SK-N-SH treated with all-trans-retinoic acid at 6 μM for 48 hours (cell line): ENCODE measurements at regions not wholly inside any gene's neighbourhood (a gene's known extent, or its start where the extent isn't known, plus 50 kb on each side); places are given as distances from the start of the nearest gene placed in this dataset.

Experiments
- ATAC-seq: fragments of 200-7000 bp; cut with Tn5 transposase; 3 replicates; pipeline ENCODE4 v1.9.1; 2020; ENCODE audit warnings: mild to moderate bottlenecking, moderate library complexity
- ARNTL ChIP-seq: fragments of 450-650 bp; formaldehyde crosslinking; IDR thresholded peaks from 2 replicates; pipeline ENCODE4 v1.5.0; 2020; ENCODE audit warnings: low read depth, mild to moderate bottlenecking, moderate library complexity, borderline replicate concordance
- BACH2 ChIP-seq: fragments of 250-450 bp; sonication (Bioruptor Pico); IDR thresholded peaks from 2 replicates; pipeline ENCODE4 v1.9.0; 2021; ENCODE audit warnings: mild to moderate bottlenecking, borderline replicate concordance
- CSDC2 ChIP-seq: fragments of 250-450 bp; sonication (Bioruptor Pico); IDR thresholded peaks from 2 replicates; pipeline ENCODE4 v1.5.0; 2020; ENCODE audit warnings: mild to moderate bottlenecking, moderate library complexity
- CSRNP3 ChIP-seq: fragments of 250-450 bp; sonication (Bioruptor Pico); IDR thresholded peaks from 2 replicates; pipeline ENCODE4 v1.5.1; 2021; ENCODE audit warnings: mild to moderate bottlenecking, moderate library complexity
- ESRRG ChIP-seq: fragments of 250-450 bp; sonication (Bioruptor Pico); IDR thresholded peaks from 2 replicates; pipeline ENCODE4 v1.6.1; 2021; ENCODE audit warnings: mild to moderate bottlenecking
- GLIS3 ChIP-seq: fragments of 250-450 bp; sonication (Bioruptor Pico); IDR thresholded peaks from 2 replicates; pipeline ENCODE4 v1.5.0; 2020; ENCODE audit warnings: mild to moderate bottlenecking, moderate library complexity
- ISL1 ChIP-seq: fragments of 250-450 bp; sonication (Bioruptor Pico); IDR thresholded peaks from 2 replicates; pipeline ENCODE4 v2.1.2; 2022; ENCODE audit warnings: mild to moderate bottlenecking, moderate library complexity
- OSR1 ChIP-seq: fragments of 250-450 bp; sonication (Bioruptor Pico); IDR thresholded peaks from 2 replicates; pipeline ENCODE4 v1.8.0; 2022; ENCODE audit warnings: moderate library complexity, mild to moderate bottlenecking, inconsistent platforms
- PATZ1 ChIP-seq: fragments of 250-450 bp; sonication (Bioruptor Pico); IDR thresholded peaks from 2 replicates; pipeline ENCODE4 v1.8.0; 2020; ENCODE audit warnings: mild to moderate bottlenecking, moderate library complexity, borderline replicate concordance
- POU6F1 ChIP-seq: fragments of 250-450 bp; sonication (Bioruptor Pico); IDR thresholded peaks from 2 replicates; pipeline ENCODE4 v1.8.0; 2021; ENCODE audit warnings: low read depth, mild to moderate bottlenecking, moderate library complexity, borderline replicate concordance
- PPARA ChIP-seq: fragments of 250-450 bp; sonication (Bioruptor Pico); IDR thresholded peaks from 2 replicates; pipeline ENCODE4 v1.5.0; 2020; ENCODE audit warnings: mild to moderate bottlenecking, borderline replicate concordance
- RARB ChIP-seq: fragments of 250-450 bp; sonication (Bioruptor Pico); IDR thresholded peaks from 2 replicates; pipeline ENCODE4 v1.8.0; 2021; ENCODE audit warnings: mild to moderate bottlenecking, moderate library complexity
- SNAI2 ChIP-seq: fragments of 250-450 bp; sonication (Bioruptor Pico); IDR thresholded peaks from 2 replicates; pipeline ENCODE4 v1.5.0; 2020; ENCODE audit warnings: mild to moderate bottlenecking, moderate library complexity
- TCF4 ChIP-seq: fragments of 250-450 bp; sonication (Bioruptor Pico); IDR thresholded peaks from 2 replicates; pipeline ENCODE4 v1.8.0; 2021; ENCODE audit warnings: mild to moderate bottlenecking, moderate library complexity, borderline replicate concordance
- TOX ChIP-seq: fragments of 250-450 bp; sonication (Bioruptor Pico); IDR thresholded peaks from 2 replicates; pipeline ENCODE4 v1.8.0; 2021; ENCODE audit warnings: mild to moderate bottlenecking, moderate library complexity, borderline replicate concordance
- ZC3H10 ChIP-seq: fragments of 250-450 bp; sonication (Bioruptor Pico); IDR thresholded peaks from 2 replicates; pipeline ENCODE4 v1.5.1; 2021; ENCODE audit warnings: mild to moderate bottlenecking, moderate library complexity
- ZFP3 ChIP-seq: fragments of 250-450 bp; sonication (Bioruptor Pico); IDR thresholded peaks from 2 replicates; pipeline ENCODE4 v1.5.0; 2020; ENCODE audit warnings: mild to moderate bottlenecking, moderate library complexity
- ZFP30 ChIP-seq: fragments of 450-650 bp; formaldehyde crosslinking; IDR thresholded peaks from 2 replicates; pipeline ENCODE4 v1.5.0; 2022; ENCODE audit warnings: mild to moderate bottlenecking, moderate library complexity
- ZNF565 ChIP-seq: fragments of 450-650 bp; formaldehyde crosslinking; conservative IDR thresholded peaks from 2 replicates; pipeline ENCODE4 v1.5.0; 2020; ENCODE audit warnings: low read depth, mild to moderate bottlenecking, moderate library complexity
- ZNF70 ChIP-seq: fragments of 450-650 bp; formaldehyde crosslinking; IDR thresholded peaks from 2 replicates; pipeline ENCODE4 v1.5.0; 2020; ENCODE audit warnings: mild to moderate bottlenecking, moderate library complexity
- ZNF8 ChIP-seq: fragments of 450-650 bp; formaldehyde crosslinking; IDR thresholded peaks from 2 replicates; pipeline ENCODE4 v1.5.0; 2020; ENCODE audit warnings: mild to moderate bottlenecking, moderate library complexity
- TF ChIP-seq, protein P1 (sequence below): fragments of 250-450 bp; sonication (Bioruptor Pico); IDR thresholded peaks from 2 replicates; pipeline ENCODE4 v1.5.0; 2020; ENCODE audit warnings: mild to moderate bottlenecking, moderate library complexity
- TF ChIP-seq, protein P2 (sequence below): fragments of 250-450 bp; sonication (Bioruptor Pico); IDR thresholded peaks from 2 replicates; pipeline ENCODE4 v1.5.1; 2020; ENCODE audit warnings: low read depth, mild to moderate bottlenecking, moderate library complexity

DNA sequence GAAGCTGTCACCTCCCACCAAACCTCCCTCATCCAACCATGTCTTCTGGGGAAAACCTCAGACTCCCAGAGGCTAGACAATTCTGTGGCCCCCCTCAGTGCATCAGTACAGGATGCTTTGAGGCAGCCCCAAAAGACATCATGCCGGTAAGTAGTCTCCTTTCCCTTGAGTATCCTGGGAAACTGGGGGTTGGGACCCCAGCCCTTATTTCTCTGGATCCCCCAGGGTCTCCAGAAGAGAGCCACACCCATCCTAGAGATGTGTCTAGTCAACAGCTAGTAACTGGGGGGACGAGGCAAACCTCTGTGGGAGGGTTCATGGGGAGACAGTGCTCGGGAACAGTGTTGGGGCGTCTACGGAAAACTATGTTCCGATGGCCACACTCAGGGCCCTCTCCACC is 974.2 kb upstream of the TMEM132C start:
- ATAC-seq, result no peak
- TF ChIP-seq RARB (no peak), GLIS3 (CRISPR knock-in tag) (no peak), ZFP3 (CRISPR knock-in tag) (no peak), TCF4 (CRISPR knock-in tag) (no peak), PATZ1 (CRISPR knock-in tag) (no peak), ZNF565 (CRISPR knock-in tag) (no peak), ESRRG (CRISPR knock-in tag) (no peak), CSRNP3 (no peak), PPARA (CRISPR knock-in tag) (no peak), ZNF8 (no peak), ZFP30 (CRISPR knock-in tag) (no peak), OSR1 (no peak), TOX (CRISPR knock-in tag) (no peak), ZNF70 (CRISPR knock-in tag) (no peak), SNAI2 (no peak), BACH2 (no peak)
- TF ChIP-seq, protein P1, sequence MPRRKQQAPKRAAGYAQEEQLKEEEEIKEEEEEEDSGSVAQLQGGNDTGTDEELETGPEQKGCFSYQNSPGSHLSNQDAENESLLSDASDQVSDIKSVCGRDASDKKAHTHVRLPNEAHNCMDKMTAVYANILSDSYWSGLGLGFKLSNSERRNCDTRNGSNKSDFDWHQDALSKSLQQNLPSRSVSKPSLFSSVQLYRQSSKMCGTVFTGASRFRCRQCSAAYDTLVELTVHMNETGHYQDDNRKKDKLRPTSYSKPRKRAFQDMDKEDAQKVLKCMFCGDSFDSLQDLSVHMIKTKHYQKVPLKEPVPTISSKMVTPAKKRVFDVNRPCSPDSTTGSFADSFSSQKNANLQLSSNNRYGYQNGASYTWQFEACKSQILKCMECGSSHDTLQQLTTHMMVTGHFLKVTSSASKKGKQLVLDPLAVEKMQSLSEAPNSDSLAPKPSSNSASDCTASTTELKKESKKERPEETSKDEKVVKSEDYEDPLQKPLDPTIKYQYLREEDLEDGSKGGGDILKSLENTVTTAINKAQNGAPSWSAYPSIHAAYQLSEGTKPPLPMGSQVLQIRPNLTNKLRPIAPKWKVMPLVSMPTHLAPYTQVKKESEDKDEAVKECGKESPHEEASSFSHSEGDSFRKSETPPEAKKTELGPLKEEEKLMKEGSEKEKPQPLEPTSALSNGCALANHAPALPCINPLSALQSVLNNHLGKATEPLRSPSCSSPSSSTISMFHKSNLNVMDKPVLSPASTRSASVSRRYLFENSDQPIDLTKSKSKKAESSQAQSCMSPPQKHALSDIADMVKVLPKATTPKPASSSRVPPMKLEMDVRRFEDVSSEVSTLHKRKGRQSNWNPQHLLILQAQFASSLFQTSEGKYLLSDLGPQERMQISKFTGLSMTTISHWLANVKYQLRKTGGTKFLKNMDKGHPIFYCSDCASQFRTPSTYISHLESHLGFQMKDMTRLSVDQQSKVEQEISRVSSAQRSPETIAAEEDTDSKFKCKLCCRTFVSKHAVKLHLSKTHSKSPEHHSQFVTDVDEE (CRISPR knock-in tag), result no peak
- TF ChIP-seq, protein P2, sequence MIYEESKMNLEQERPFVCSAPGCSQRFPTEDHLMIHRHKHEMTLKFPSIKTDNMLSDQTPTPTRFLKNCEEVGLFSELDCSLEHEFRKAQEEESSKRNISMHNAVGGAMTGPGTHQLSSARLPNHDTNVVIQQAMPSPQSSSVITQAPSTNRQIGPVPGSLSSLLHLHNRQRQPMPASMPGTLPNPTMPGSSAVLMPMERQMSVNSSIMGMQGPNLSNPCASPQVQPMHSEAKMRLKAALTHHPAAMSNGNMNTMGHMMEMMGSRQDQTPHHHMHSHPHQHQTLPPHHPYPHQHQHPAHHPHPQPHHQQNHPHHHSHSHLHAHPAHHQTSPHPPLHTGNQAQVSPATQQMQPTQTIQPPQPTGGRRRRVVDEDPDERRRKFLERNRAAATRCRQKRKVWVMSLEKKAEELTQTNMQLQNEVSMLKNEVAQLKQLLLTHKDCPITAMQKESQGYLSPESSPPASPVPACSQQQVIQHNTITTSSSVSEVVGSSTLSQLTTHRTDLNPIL, result no peak

GRCh38 chr12:127293507-127294310 is 973.3 kb upstream of the TMEM132C start:
- TF ChIP-seq ZNF8 (no peak), POU6F1 (CRISPR knock-in tag) (no peak), CSDC2 (CRISPR knock-in tag) (no peak), ZNF70 (CRISPR knock-in tag) (no peak), ZNF565 (CRISPR knock-in tag) (no peak), TCF4 (CRISPR knock-in tag) (no peak), PPARA (CRISPR knock-in tag) (no peak), ZC3H10 (no peak), OSR1 (no peak), ISL1 (no peak), SNAI2 (no peak), CSRNP3 (no peak), ZFP30 (CRISPR knock-in tag) (no peak), PATZ1 (CRISPR knock-in tag) (no peak), TOX (CRISPR knock-in tag) (no peak), ARNTL (CRISPR knock-in tag) (no peak), ESRRG (CRISPR knock-in tag) (no peak), RARB (no peak)
- TF ChIP-seq, protein P2, result no peak
- ATAC-seq, result peak; percentile 79
